NCI-H1105 (cell line): ENCODE measurements at regions not wholly inside any gene's neighbourhood (a gene's known extent, or its start where the extent isn't known, plus 50 kb on each side); places are given as distances from the start of the nearest gene placed in this dataset.

Experiments
- DNase-seq: peaks from one replicate; lab custom pipeline; 2025; lab: John Stamatoyannopoulos, UW

DNA sequence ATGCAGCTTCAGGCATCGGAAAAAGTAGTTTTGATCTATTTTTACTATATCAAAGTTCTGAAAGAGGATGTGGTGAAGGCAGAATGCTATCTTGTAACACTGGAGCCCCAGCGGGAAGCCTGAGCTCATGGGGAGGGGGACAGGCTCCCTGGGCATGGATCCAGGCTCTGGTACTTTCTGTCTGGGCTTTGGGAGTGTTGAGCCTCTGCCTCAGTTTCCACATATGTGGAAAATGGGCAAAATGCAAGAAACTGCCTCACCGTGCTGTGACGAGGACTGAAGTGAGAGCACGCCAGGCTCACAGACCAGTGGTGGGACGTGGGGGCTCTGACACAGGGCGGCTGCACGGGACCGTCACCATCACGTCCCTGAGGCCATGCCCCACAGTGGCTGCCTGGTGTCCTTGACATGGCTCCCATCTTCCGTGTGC lies 182.9 kb upstream of the SHH start:
- DNase-seq = no peak

DNA sequence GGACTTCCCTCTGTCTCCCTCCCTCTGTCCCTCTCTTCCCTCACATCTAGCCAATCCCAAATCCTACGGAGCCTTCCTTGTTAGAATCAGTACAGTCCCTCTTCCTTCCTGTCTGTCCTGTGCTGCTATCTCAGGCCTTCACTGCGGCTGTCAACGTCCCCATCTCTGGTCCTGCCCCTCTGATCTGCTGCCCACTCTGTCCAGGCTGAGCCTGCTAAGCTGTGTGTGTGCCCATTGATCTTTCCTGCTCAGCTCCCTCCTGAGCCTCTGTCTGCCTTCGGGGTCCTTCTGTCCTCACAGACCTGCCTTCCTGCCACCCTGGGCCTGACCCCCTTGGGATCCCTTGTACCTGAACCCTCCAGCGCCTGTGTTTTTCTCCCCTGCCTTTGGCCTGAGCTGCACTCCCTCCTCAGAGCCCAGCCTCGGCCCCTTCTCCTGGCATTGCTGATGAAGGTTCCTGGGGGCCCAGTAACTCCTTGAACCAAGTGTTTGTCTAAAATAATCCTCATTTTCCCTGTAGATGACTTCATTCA lies 182.1 kb upstream of the SHH start:
- no peak for DNase-seq

DNA sequence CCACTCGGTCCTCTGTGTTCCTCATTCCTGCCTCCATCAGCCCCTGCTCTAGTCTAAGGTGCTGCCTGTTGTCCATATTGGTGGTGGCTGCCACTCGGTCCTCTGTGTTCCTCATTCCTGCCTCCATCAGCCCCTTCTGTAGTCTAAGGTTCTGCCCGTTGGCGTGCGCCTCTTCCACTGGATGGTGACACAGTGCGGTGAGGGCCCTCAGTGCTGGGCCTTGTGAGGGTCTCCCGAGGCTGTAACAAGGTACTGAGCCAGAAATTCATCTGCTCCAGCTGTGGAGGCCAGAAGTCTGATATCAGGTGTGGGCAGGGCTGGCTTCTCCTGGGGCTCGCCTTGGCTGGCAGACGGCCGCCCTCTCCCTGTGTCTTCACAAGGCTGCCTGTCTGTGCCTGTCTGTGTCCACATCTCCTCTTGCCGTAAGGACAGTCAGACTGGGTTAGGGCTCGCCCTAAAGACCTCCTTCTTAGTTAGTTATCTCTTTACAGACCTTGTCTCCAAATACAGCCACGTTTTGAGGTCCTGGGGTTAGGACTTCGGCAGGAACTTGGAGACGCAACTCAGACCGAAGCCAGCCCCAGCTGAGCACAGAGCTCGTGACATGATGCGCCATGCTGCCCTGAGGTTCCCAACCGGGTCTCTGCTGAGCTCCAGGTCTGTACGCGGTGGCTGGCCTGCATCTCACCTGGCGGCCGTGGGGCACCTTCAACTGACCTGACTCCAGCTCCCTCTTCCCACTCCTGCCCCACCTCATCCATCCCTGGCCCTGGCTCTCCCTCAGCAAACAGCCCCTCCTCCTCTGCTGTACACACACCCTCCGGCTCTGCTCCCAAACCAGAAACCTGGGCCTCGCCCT lies 181.4 kb upstream of the SHH start:
- DNase-seq = no peak

DNA sequence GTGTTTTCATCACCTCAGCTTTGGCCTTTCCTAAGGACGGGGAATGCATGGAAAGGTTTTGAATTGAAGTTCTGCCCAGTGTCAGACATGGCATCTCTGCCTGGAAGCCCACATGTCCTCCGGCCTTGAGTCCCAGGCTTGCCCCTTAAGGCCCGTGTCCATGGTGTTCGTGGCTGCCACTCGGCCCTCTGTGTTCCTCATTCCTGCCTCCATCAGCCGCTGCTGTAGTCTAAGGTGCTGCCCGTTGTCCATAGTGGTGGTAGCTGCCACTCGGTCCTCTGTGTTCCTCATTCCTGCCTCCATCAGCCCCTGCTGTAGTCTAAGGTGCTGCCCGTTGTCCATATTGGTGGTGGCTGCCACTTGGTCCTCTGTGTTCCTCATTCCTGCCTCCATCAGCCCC lies 180.7 kb upstream of the SHH start:
- DNase-seq = no peak

DNA sequence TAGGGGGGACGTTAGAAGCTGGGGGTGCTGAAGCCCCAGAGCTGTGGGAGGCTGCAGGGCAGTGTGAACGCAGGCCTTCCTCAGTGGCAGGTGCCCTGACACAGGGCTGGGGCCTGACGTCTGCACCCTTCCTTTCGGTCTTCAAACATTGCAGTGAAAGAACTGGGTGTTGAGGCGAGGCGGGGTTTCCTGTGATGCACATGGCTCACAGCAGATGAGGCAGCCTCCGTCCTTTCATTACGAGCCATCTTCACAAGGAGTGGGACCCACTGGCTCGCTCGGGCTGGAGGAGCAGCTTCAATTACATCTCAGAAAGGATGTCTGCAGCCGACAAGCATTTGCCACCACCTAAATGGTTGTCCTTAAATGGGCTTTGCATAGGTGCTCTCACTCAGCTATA lies 180.3 kb upstream of the SHH start:
- DNase-seq = no peak

DNA sequence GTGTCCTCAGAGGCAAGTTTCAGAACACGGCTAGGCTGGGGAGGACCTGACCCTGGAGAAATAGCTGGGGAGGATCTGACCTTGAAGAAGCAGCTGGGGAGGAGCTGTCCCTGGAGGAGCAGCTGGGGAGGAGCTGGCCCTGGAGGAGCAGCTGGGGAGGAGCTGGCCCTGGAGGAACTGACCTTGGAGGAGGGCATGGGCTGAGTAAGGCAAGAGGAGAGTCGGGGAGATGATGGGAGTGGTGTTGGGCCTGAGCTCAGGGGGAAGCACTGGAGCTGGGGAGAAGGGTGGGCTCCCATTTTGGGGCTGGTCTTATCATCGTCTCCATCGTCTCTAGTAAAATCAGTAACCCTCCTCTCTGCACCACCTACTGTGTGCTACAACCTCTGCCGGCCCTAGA lies 179.8 kb upstream of the SHH start:
- no peak for DNase-seq

DNA sequence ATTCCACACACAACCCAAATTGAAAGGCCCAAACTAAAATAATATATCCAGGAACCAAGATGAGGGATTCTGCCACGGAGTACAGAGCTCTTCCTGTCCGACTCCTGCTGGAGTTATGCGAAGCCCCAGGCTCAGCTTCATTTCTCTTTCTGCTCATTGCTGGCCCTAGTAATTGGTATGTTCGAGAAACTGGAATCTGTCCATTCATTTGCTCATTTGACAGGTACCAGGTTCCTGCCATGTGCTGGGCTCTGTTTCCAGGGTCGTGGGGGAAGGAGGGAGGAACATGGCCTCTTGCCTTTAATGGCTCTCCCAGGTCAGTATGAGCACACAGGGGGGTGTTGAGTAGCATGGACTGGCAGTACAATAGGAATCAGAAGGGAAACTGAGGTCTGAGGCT lies 179.2 kb upstream of the SHH start:
- no peak for DNase-seq

DNA sequence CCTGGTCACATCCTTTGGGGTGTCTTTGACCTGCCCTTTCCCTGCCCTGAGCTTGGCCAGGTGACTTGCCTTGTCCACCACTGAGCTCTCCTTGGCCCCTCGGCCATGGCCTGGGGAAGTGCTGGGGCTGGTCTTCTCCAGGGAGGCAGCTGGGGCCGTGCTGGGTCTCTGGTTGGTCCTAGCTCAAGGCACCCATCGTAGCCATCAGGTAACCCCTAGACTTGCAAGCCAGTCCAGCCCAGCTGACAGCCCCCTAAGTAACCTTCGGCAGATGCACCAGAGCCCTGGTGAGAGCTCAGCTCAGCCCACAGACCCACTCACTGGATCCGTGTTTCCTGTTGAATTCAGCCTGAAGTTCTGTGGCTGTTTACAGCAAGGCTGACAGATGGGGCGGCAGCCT lies 176.2 kb upstream of the SHH start:
- no peak for DNase-seq

DNA sequence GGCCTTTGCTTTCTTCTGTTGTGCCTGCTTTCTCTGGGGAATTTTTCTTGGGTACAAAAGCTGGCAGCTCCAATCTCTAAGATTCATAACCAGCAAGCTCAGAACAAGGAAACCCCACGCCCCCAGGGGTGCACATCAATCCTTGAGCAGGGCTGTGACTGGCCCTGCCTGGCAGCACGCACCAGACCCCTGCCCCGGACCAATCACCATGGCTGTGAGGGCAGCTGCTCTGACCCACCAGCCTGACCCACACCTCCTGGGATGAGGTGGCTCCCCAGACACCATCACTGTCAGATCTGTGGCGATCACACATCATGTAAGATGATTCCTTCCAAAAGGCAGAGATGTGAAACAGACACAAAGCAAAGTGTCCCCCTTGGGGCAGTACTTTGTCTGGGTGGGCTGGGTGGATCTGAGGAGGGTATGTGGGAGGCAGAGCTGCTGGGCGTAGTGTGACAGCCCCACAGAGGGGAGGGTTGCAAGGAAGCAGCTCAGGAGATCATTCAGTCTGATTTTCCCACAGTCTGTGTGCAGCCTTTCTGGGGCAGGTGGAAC lies 175.5 kb upstream of the SHH start:
- DNase-seq = no peak

DNA sequence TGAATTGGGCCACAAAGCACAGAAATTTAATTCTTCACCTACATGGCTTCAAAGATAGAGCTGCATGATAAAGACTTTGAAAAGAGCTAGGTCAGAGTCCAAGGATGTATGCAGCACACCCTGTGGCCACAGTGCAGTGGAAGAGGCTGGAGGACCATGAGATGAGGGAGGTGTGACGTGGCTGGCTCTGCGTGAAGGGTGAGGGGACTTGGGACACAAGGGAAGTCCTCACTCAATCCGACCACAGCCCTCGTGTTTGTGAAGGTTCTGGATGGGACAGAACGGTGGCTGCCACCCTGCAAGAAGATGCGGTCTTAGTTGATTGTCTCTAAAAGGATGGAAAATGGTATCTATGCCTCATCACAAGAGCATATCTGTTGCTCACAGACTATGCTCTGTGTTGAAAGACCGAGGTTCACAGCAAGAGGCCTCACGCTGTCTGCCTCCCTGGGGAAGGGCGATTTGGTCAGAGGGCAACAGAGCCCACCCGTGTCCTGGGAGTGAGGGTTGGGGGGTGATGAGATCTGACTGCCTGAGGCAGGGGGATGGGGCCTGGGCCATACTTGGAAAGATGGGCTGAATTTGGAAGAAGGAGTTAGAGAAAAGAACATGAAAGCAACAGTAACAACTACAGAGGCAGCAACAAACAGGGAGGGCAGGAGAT lies 174.4 kb upstream of the SHH start:
- DNase-seq = no peak

DNA sequence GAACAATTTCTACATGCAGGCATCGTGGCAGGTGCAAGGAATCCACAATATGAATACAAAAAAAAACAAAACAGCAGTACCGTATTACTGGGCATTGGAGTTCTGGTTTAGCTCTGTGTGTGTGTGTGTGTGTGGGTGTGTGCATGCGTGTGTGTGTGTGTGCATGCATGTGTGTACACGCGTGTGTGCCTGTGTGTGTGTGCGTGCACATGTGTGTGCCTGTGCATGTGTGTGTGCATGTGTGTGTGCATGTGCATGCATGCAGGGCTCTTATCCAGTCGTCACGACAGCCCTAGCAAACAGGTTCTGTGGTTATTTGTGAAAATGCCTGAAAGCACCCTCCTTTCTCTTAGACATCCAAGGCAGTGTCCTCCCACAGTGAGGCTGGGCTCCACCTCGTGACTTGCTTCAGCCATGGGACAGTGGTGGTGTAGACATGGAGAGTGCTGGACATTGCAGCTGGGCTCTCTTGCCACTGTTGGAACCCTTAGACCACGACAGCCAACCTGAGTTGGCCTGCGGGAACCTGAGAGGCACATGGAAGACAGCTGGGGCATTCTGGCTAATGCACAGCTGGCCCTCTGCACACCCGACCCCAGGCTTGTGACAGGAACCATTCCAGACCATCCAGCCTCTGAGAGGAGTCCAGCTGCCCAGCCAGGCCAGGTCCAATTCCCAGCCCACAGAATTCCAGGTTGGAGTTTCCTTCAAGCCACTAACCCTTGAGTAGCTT lies 173.4 kb upstream of the SHH start:
- no peak for DNase-seq

DNA sequence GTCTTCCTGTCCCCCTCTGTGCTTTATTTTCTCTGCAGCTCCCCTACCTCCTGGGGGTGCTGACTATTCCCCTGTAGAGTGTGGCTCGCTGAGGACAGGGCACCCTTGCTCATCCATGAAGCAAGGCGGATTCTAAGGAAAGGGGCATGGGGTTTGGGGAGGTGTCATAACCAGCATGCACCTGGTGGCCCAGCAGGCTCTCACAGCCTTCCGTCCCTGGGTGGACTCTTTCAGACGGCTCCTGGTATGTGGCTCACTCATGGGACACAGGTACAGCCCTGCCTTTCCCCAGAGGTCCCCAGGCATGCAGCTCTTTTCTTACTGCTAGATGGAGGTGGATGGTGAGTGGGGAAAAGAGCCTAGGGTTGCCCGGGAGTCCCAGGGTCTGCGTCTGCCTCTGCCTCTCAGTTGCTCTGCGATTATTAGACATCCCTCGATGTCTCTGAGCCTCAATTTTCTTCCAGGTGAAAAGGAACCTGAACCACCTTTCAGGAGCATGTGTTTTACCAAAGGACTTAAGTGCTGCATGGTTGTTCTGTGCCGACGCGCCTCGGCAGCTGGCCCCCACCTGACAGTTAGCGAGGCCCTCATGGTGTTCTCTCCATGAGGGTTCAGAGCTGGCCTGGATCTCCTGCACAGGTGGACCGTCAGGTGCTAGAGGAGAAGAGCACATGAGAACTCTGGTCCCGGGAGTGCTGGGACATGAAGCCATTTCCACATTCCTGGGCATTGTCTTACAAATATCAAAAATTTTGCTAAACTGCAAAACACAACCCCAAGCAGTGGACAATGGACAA lies 172.5 kb upstream of the SHH start:
- DNase-seq = no peak

DNA sequence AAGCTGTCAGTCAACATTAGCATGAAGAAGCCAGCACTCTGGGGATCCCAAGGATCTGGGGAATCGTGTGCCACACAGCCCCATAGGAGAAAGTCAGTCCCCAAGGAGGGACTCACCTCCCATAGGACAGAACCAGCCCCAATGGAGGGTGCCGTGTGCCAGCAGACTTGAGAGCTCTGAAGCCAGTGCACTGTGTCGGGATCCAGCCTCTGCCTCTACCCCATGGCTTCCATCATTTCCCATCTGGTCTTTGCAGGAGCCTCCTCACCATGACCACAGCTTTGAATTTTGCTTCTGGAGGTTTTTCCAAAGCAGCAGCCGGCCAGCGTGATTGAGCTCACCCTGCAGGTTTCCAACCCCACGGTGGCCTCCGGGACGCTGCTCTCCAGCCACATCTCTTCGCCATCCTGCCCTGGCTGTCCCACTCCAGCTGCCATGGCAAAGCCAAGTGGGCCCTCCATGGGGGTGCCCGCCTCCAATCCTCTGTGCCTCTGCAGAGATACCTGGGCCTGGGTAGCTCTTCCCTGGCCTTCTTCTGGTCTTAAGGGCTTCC lies 171.8 kb upstream of the SHH start:
- no peak for DNase-seq

DNA sequence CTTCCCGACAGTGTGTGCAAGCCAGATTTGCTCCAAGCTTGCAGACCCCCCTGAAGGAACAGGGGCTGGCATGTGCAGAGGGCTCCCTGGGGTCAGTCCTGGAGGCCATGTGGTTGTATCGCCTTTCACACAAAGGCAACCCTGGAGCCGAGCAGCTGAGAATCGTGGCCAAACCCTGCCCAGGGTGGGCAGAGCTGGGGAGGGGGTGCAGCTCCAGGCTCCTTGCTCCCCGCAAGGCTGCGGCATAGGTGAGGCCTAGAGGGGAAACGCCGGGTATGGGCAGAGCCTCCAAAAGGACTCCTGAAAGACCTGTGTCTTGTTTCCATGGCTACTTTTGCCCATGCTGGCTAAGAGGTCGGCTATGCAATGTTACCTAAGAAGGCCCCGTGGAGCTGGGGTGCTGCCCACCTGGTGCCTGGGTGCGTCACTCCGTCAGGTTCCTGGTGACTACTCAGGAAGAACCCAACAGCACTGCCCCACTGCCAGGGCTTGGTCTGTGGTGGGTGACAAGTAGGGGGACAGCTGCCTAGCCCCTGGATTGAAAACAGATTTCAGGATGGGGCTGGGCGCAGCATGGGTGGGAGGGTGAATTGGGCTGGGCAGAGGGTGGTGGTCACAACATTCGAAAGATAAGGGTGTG lies 171.0 kb upstream of the SHH start:
- no peak for DNase-seq

DNA sequence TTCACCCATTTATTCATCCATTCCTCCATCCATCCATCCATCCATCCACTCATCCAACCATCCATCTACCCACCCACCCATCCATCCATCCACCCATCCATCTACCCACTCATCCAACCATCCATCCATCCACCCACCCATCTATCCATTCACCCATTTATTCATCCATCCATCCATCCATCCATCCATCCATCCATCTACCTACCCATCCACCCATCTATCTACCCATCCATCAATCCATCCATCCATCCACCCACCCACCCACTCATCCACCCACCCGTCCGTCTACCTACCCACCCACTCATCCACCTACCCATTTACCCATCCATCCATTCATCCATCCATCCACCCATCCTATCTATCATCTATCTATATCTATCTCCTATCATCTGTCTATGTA lies 169.4 kb upstream of the SHH start:
- DNase-seq = no peak

DNA sequence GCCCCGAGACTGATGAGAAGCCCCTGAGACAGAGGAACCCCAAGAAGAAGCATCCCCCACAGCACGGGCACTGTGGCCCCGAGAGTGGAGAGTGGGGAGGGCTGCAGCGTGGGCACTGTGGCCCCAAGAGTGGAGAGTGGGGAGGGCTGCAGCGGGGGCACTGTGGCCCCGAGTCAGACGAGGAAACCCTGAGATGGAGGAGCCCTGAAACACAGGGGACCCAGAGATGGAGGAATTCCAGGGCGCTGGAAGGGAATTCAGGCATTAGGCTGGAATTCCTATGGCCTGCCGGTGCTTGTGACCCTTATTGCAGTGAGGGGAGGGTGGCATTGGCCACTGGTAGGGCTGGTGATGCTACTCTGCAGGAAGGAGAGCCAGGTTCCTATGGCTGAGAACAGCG lies 168.6 kb upstream of the SHH start:
- no peak for DNase-seq

DNA sequence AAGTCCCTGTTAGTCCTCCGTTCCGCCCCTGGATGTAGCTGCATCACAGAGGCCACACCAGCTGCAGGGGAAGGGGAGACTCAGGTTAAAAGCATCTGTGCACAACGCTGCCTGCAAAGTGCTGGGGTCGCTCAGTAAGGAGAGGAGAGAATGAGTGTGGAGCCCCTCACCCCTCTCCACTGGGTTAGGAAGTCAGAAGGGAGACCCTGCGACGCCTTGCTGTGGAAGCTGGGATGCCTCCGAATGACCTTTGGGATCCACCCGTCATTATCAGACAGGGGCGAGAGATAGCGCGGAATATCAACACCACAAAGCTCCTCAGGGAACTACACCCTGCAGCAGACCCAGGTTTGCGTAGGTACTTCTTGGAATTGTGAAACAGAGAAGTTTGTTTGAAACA lies 167.7 kb upstream of the SHH start:
- no peak for DNase-seq

DNA sequence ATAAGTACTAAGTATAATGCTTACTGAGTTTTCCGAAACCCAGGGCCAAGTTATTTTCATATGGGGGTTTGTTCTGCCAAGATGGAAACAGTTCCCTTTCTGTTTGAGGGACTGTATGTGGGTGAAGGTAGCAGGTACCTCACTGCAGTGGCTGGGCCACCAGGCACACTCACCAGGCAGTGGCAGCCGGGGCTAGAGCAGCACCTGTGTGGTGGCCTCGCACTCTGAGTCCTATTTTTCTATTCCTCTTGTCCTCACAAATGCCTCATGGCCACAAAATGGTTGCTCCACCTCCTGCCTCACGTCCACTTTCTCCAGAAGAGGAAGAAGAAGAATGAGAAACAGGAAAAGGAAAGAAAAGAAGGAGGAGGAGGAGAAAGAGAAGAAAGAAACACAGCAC lies 167.3 kb upstream of the SHH start:
- no peak for DNase-seq

DNA sequence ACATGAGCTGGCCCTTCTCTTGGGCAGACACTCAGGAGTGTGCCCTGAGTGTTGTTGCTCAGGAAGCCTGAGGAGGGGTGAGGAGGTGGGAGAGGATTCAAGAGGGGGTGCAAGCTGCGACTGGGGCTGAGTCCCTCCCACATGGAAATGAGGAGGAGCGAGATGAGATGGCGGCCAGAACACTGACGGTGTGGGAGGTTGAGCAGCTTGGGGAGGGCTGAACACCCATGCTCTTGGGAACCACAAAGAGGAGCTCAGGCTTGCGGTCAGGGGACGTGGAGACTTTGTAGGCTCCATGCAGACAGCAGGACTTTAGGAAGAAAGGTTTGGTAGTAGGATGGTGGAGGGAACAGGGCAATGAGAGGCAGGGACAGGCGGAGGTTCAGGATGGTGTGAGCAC lies 163.2 kb upstream of the SHH start:
- DNase-seq = no peak

DNA sequence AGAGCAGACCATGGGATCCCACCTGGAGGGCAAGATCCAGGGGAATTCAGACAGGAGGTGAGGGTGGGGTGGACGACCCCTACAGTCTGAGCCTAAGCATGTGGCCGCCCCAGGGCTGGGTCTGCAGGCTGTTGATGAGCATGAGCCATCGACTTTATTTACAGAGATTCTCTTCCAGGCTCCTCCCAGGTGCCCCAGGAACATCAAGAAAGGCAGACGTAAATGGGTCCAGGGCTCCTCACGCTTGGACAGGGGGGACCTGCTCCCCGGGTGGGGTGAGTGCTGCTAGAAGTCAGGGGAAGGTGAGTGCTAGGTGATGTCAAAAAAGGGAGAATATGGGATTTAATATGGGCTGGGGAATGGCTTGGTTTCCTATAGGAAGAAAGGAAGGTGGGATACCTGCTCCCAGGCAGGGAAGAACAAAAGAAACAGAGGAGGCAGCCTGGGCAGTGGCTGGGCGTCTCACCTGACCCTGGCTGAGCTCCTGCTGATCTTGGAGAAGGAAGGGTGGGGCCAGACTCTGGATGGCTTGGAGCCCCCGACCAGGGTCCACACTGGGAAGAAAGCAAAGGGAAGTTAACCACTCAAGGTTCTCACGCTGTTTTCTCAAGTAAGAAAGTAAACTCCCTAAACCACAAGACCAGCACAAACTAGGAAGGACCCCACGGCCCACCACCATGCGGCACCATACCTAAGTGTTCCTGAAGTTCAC lies 162.1 kb upstream of the SHH start:
- no peak for DNase-seq
